GM21825 (cell line): ENCODE measurements at regions not wholly inside any gene's neighbourhood (a gene's known extent, or its start where the extent isn't known, plus 50 kb on each side); places are given as distances from the start of the nearest gene placed in this dataset.
"Not testable (repeated sequence)": the region's sequence is repeated elsewhere in the genome, so short reads cannot be mapped to it uniquely, and the experiment has no call there.

Source experiments
- ATAC-seq: cut with Tn5 transposase; IDR thresholded peaks from one replicate; pipeline ENCODE4 v1.9.1; 2021; ENCODE audit warnings: mild to moderate bottlenecking, moderate library complexity; ENCODE audit not compliant: unreplicated experiment

DNA sequence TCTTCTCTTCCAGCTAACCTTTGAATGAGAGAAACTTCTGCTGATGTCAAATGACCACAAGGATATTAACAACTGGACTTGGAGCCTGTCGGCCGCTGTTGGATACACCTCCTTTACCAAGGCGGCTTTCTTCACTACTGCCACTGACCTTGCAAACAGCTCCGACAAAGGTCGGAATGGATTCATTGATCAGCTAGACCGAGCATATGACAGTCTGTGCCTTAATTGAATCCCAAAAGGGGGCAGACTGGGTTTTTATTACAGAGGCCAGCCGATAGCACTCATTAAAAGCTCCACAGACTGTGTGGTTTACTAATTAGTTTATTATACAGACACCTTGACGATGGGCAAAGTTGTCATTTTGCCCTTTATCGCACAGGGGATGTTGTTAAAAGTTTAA is 394.5 kb downstream of the RERGL start:
- ATAC-seq = no peak

DNA sequence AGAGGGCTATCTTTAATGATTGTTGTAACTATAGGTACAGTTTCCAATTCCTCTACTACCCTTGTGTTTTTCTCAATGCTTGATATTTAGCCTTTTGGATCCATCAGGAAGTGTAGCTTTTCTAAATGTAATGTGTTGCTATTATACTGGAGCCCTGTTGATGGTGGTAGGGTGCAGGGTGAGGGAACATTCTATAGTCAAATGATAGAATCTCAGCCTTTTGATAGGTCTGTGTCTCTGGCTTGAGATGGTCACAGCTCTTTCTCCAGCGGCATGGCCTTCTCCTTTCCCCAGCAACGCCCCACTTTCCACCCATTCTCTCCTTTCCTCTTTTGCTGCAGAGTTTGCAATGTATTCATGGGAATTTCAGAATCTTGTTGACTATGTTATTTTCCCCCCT is 398.6 kb downstream of the RERGL start:
- no peak for ATAC-seq

DNA sequence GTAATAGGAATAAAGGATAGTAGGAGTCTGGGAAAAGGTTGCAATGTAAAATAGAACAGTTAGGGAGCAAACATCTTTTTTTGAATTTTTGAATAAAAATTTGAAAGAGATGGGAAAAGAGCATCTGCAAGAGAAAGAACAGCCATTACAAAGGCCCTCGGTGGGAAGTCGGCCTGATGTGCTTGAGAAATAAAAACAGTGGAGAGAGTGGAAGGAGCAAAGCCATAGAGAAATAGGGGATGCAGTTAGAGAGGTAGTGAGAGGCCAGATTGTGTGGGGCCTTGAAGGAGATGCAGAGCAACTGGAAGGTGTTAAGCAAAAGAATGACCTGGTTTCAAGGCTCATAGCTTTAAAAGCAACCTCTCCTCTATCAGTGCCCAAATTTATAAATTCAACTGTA is 409.8 kb downstream of the RERGL start:
- no peak for ATAC-seq

DNA sequence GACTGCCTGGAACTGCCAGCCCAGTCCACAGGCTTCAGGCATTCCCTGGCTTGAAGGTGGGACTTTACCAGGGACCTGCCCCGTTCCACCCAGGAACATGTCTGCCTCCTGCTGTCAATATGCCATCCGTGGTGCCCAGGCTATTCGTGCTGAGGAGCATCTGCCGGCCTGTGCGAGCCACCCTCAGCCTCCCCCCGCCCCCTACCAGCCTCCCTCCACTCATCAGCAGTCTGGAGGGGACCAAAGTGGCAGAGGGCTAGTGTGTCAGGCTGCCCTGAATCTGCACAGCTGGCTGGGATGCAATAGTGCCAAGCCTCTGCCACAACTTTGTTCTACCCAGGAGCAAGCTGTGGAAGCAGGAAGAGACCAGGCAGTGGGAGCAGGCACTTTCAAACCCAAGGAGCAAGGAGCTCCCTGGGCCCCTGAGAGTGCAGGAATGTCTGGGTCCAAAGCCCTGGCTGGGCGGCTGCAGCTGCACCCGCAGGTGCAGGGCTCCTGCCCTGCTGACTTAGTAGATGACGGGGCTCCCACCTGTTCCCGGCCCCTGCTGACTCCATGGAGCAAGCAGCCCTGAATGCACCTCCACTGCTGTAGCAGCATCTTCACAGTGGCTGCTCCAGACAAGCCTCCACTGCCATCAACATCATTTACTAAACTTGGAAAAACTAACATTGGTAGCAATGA is 423.2 kb downstream of the RERGL start:
- no peak for ATAC-seq

DNA sequence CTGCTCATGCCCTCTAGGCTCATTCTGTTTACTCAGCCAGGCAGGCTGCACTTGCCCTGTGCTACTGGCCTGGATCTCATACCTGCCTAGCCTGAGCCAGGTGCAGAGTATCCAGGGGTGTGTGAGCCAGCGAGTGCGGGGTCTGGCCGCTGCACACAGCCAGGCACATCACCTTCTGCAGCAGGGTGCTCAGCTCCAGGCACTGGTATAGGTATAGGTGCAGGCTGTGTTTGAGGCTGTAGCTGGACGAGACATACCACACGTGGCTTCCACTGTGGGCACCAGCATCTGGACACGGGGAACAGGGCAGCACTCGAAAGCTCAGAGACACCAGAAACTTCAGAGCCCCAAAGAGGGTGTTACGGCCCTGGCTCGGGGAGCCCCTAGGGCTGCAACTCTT is 424.2 kb downstream of the RERGL start:
- ATAC-seq = no peak

DNA sequence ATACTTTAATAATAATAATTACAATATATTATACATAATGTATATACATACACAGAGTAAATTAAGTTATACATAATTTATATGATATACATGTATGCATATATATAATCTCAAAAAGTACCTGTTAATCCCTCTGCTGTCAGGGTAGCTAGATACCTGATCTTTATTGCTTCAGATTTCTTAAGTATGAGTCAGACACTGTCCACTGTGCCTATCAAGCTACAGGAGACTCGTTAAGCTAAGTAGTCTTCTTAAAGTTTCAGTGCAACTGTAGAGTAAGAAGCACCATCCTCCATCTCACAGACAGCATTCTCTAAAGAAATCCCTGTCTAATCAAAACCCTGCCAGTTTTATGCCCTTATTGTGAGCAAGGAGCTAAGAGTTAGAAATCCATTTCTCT is 428.7 kb downstream of the RERGL start:
- no peak for ATAC-seq

DNA sequence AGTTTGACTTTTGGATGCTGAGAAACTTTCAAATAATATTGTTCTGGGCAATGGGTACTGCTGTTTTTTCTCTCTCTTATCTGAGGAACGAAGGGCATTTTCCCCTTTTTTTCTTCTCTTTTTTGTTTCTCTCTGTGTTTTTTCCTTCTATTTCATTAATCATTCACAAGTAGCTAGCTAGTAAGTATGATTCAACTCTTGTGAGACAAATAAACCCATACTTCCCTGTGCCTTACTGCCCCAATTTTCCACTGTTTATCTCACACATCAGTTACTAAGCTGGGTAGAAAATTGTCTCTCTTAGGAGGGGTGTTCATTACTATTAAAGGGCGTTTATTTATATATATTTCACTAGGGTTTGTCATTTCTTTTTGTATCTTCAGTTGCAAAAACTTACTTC is 437.6 kb downstream of the RERGL start:
- ATAC-seq = no peak

DNA sequence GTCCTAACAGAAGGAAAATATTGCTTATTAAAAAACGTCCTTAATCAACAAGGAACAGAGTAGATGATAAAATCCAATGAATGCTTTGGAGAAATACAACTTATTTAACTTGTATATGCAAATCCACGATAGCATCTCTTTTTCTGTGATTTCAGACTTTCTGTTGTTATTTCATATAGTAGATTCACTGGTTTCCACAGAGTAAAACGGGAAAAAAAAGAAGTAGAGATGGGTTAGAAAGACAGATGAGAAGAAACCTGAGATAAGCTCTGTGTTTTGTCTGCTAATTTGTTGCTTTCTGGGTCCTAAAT is 447.7 kb downstream of the RERGL start:
- ATAC-seq = no peak

DNA sequence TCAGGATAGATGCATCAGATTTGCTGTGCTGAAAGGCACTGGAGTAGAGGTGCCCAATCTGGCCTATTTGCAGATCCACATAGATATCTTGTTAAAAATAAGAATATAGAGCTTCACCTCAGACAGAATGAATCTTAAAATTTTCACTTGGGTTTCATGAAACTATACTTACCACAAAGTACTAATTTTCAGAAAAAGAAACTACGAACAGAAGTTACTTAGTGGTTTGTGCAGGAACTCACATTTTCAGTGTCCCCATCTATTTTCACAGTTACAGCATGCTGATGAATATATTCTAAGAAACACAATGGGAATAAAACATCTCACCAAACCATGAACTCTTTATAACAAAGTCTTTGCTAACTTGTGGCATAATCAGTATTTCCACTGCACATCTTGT is 449.4 kb downstream of the RERGL start:
- no peak for ATAC-seq

DNA sequence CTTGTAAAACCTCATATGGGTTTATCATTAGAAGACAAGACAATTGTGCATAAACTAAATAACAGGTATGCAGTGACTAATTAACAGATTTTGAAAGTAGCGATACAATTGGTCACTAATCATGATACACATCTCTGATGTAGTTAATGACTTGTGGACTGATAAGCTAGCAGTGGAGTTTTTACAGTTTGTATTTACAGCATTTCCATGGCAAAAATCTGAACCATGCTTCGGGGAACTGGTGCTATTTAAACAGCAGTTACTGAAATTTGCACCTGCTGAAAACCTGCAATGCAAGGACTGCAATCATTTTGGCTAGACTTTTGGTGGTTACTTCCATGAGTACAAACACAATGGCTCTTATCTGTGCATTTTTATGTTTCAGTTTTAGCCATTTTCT is 471.2 kb downstream of the RERGL start:
- no peak for ATAC-seq

DNA sequence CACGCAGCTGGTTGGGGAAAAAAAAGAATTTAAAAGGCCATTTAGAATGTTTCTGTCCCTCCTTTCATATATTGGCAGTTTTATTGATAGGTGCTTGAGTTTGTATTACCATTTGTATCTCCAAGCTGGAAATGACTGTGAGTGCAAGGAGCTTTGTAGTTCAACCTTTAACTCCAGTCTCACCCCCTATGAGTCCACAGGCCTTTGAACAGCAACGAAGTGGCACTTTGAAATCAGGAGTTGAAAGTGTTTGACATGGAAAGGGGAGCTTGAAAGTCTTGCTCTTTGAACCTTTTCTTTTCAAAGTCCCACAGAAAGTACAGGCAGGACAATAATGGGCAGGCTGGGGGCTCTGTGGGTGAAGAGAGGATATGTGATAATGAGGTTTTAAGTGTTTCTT is 480.3 kb downstream of the RERGL start:
- ATAC-seq = no peak

DNA sequence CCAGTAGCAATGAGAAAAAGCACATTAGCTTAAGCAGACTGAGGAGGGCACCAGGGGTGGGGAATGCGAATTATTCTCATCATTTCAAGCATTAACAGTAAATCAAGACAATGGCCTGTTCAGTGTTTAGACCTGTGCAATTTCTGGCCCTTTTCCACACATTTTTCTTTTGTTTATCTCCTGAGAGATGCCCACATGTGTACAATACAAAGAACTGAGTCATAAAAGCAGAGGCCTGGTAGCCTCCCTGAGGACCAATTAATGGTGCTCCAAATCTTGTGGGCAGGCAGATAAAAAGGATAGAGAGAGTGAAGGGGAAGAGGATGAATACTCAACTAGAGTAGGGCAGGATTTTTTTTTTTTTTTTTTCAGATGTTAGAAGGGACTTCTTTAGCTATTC is 480.8 kb downstream of the RERGL start:
- no peak for ATAC-seq

DNA sequence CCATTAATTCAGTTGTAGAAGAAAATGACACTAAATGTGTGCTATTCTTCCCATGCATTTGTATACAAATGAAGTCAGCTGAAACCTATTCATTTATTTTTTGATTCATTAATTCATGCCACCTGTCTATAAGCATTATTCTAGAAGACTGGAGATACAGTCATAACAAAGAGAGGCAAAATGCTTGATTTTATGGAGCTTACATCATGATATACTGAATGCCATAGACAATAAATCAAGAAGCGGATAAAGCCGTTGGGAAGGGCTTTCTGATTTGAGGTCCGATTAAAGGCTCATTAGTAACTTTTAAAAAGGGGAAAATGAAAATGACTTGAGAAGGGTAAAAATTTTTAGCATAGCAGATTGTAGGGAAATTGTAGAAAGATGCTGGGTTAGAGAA is 494.9 kb downstream of the RERGL start:
- no peak for ATAC-seq

DNA sequence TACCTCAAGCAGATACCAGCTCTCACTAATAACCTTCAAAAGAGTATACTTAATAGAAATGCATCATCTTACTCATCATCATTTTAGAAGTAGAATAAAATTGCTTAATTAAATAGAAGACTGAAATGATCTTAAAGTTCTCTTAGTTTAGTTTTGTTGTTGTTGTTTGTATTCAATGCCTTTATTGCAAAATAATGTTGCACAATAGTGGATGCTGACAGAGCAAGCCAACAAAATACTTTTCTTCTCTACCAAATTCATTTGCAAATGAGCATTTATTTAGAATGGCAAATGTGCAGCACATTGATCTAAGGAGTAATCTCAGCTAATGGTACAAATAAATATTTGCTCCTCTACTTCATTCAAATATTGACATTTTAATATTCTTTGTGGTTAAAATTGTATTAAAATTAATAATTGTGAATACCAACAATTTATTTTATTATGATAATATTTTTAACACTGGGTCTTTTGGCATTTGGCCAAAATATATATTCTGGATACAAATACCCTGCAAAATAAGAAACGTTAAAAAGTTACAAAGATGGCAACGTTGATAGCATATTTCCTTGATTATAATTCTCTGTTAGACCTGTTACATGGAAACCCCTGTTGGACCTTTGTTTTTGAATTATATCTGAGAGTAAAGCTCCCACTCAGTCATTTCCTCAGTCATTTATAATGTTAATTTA is 496.1 kb downstream of the RERGL start:
- no peak for ATAC-seq

DNA sequence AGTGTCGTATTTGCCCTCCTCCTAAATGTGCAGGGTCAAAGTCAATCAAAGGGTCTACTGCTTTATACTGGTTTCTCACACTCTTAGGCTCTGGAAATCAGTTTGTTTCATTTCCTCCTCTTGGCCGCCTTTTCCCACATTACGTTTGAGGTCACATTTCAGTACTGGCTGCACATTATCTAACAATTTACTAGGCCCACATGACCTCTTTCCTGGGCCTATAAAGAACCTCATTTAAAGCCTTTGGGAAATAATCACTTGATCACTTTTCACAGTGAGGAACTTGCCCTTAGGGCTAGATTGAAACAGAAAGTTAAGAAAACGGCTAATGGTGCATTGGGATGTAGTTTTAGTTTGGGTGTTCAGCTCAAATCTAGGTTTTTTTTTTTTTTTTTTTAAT is 497.5 kb downstream of the RERGL start:
- ATAC-seq = no peak

DNA sequence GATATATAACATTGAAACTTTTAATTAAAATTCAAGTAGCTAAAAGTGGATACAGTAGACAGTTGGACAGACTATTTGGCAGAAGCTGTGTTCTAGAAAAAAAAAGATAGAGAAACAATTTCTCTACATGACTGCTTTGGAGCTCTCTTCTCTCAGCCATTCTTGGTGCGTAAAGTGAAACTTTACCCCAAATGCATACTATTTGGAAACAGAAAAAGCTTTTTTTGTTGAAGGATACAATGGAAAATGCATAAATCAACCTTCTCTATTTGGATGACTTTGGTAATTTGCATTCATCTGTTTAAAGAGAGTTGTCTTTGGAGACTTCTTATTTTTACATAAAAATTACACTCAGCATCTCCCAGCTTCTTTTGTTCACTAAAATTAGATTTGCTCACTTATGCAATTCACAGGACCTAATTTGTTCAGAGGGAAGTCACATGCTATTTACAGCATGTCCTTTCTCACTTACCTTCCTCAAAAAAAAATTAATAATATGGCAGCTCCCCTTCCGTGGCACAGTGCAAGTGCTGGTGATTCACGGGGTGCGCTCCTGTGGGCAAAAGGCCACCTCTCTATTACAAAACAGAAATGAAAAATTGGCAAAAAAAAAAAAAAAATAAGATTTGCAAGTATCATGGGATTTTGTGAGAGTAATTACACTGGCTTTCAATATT is 498.9 kb downstream of the RERGL start:
- no peak for ATAC-seq

DNA sequence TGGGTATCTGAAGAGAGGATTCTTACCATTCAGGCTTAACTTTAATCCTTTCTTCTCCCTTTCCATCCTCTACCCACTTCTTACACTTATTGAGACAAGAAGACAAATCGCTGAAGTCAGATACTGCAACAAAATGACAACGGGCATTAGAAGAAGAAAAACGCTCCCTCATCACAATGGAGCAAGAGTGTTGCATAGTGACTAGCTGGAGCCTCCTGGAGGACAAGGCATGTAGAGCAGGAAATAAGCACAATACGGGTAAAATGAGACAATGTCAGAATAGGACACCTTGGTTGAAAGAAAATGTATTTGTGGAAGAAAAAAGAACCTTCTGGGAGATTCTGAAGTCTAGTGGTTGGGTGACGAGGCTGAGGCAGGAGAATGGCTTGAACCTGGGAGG is 501.0 kb downstream of the RERGL start:
- ATAC-seq = no peak

DNA sequence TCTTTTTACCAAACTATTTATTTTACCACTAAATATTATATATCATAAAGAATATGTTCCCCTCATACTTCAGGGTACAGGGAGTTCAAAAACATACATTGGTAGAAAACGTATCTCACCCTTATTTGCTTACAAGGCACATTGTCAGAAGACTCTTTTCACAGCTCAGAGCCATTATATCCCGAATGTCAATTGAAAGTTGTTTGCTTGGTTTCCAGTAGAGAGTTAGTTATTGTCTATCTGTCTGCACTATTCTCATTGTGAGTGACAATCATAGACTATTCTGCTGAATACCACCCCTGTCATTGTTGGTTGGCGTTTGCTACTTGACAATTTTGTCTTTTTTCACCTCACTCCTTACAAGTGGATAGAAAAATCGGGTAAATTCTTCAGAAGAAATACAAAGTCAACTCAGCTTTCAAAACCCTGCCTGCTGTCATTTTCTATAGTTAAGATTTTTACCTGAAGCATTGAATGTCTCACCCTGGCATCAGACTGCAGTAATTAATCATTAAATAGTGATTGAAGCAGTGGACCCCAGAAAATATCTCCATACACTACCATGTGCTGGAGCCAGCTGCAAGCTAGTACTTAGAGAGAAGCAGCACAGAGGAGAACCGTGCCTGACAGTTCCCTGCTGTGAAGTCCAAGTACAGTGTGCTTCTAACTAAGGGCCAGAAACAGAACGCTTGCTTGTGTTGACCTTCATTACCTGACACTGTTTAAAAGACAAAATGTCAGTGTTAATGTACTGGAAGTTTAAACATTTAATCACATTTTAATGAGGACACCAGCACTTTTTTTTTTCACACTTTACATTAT is 510.6 kb downstream of the RERGL start:
- no peak for ATAC-seq

DNA sequence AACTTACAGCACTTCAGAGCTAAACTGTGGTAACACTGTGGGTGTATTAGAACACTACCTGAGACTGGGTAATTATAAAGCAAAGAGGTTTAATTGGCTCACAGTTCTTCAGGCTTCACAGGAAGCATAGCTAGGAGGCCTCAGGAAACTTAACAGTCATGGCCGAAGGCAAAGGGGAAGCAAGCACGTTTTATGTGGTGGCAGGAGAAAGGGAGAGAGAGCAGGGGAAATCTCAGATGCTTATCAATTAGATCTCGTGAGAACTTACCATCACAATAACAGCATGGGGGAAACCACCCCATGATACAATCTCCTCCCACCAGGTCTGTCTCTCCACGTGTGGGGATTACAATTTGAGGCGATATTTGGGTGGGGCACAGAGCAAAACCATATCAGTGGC is 512.6 kb downstream of the RERGL start:
- no peak for ATAC-seq

DNA sequence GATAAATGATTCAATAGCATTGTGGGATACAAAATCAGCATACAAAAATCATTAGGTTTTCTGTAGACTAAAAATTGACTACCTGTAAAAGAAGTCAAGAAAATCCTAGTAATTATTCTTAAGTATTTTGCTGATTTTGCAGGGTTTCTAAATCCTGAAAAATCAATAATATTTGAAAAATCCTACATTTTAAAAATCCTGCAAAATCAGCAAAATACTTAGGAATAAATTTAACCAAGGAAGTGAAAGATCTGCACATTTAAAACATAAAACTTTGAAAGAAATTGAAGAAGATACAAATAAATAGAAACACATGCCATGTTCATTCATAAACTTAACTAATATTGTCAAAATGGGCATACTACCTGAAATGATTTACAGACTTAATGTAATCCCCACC is 517.7 kb downstream of the RERGL start:
- no peak for ATAC-seq

DNA sequence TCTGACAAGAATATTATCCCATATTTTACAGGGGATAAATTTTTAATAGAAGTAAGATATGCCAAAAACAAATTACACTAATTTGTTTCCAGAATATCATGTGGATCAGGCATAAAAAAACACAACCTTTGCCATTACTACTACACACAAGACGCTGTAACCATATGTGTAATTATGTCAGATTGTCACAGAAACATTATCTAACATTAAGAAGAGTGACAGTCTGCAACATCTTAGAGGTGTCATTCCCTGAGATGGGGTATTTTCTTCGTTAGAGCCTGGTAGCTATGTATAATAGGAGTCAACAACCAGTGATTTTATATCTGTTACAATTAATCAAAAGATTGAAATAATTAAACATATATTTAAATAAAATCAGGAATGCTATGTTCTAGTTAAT is 518.9 kb downstream of the RERGL start:
- ATAC-seq = no peak

DNA sequence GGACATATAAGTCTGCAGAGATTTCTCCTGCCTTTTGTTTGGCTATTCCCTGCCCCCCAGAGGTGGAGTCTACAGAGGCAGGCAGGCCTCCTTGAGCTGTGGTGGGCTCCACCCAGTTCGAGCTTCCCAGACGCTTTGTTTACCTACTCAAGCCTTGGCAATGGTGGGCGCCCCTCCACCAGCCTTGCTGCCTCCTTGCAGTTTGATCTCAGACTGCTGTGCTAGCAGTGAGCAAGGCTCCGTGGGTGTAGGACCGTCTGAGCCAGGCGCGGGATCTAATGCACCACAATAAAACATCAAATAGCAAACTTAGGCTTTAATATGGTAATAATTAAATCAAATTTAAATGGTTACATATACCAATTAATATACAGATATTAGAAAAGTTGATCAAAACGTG is 525.4 kb downstream of the RERGL start:
- not testable (repeated sequence) for ATAC-seq
